IPS-NIHi11 (cell line): ENCODE measurements at regions not wholly inside any gene's neighbourhood (a gene's known extent, or its start where the extent isn't known, plus 50 kb on each side); places are given as distances from the start of the nearest gene placed in this dataset.

Source experiments
- DNase-seq: peaks from one replicate; pipeline ENCODE4 v3.0.0; 2012; ENCODE audit warnings: mixed read lengths, low spot score

GRCh38 chr5:124231802-124232201 lies 514.6 kb downstream of the ZNF608 start:
- no peak for DNase-seq

GRCh38 chr5:124231230-124231629 lies 515.2 kb downstream of the ZNF608 start:
- DNase-seq = no peak

GRCh38 chr5:124230456-124230855 lies 516.0 kb downstream of the ZNF608 start:
- DNase-seq = no peak

GRCh38 chr5:124229352-124229751 lies 517.1 kb downstream of the ZNF608 start:
- no peak for DNase-seq

- DNase-seq = no peak
Measured at GRCh38 chr5:124227914-124228313, 518.5 kb downstream of the ZNF608 start.

- DNase-seq = no peak
Measured at GRCh38 chr5:124220418-124220817, 526.0 kb downstream of the ZNF608 start.

- DNase-seq = no peak
Measured at GRCh38 chr5:124212934-124213333, 533.5 kb downstream of the ZNF608 start.

GRCh38 chr5:124210111-124210910 lies 536.1 kb downstream of the ZNF608 start:
- DNase-seq = no peak

GRCh38 chr5:124207118-124207517 lies 539.3 kb downstream of the ZNF608 start:
- no peak for DNase-seq

- DNase-seq = no peak
Measured at GRCh38 chr5:124206540-124206939, 539.9 kb downstream of the ZNF608 start.

GRCh38 chr5:124203303-124203702 lies 543.1 kb downstream of the ZNF608 start:
- DNase-seq = no peak

- no peak for DNase-seq
Measured at GRCh38 chr5:124200381-124200780, 546.1 kb downstream of the ZNF608 start.

- DNase-seq = no peak
Measured at GRCh38 chr5:124199893-124200292, 546.5 kb downstream of the ZNF608 start.

- no peak for DNase-seq
Measured at GRCh38 chr5:124195411-124195810, 551.0 kb downstream of the ZNF608 start.

GRCh38 chr5:124194282-124194681 lies 552.2 kb downstream of the ZNF608 start:
- no peak for DNase-seq

- no peak for DNase-seq
Measured at GRCh38 chr5:124193371-124193789, 553.1 kb downstream of the ZNF608 start.

- no peak for DNase-seq
Measured at GRCh38 chr5:124192716-124193115, 553.7 kb downstream of the ZNF608 start.

GRCh38 chr5:124185716-124186115 lies 560.7 kb downstream of the ZNF608 start:
- no peak for DNase-seq

GRCh38 chr5:124182133-124182532 lies 564.3 kb downstream of the ZNF608 start:
- DNase-seq = no peak

- no peak for DNase-seq
Measured at GRCh38 chr5:124180875-124181461, 565.5 kb downstream of the ZNF608 start.

GRCh38 chr5:124180299-124180874 lies 566.1 kb downstream of the ZNF608 start:
- DNase-seq = no peak

GRCh38 chr5:124179819-124180218 lies 566.6 kb downstream of the ZNF608 start:
- DNase-seq = no peak

GRCh38 chr5:124178050-124178449 lies 568.4 kb downstream of the ZNF608 start:
- DNase-seq = no peak
